ENCODE measurements at regions not wholly inside any gene's neighbourhood (a gene's known extent, or its start where the extent isn't known, plus 50 kb on each side); places are given as distances from the start of the nearest gene placed in this dataset.
"Not testable (repeated sequence)": the region's sequence is repeated elsewhere in the genome, so short reads cannot be mapped to it uniquely, and the experiment has no call there.

DNA sequence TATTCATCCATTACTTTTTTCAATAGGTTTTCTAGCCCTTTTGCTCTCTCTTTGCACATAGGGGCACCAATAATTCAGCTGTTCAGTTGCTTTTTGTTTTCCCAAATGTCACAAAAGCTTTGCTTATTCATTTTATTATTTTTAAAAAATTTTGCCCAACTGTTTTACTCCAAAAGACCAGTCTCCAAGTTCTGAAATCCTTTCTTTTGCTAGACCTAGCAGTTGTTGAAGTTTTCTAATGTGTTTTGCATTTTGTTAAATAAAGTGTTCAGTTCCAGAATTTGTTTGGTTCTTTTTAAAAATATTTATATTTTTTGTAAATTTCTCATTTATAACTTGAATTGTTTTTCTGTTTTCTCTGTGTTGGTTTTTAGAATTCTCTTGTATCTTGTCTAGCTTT lies 1227.3 kb downstream of the ROBO2 start:
- no peak for DNase-seq

DNA sequence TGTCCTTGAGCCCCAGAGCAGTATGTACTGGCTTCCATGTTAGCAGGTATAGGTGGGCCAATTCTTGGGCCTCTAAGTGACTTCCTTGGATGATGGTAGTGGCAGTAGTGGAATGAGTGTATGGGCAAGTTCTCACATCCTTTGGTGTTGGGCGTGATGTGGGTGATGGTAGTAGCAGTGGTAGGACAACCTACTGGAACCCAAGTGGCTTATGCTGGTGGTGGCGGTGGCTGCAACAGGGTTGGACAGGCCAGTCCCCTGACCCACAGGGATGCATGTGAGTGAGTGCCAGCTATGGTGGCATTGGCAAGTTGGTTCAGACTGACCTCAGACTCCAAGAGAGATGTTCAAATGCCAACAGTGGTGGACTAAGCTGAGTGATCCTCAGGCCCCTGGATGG lies 1228.2 kb downstream of the ROBO2 start:
- no peak for DNase-seq

DNA sequence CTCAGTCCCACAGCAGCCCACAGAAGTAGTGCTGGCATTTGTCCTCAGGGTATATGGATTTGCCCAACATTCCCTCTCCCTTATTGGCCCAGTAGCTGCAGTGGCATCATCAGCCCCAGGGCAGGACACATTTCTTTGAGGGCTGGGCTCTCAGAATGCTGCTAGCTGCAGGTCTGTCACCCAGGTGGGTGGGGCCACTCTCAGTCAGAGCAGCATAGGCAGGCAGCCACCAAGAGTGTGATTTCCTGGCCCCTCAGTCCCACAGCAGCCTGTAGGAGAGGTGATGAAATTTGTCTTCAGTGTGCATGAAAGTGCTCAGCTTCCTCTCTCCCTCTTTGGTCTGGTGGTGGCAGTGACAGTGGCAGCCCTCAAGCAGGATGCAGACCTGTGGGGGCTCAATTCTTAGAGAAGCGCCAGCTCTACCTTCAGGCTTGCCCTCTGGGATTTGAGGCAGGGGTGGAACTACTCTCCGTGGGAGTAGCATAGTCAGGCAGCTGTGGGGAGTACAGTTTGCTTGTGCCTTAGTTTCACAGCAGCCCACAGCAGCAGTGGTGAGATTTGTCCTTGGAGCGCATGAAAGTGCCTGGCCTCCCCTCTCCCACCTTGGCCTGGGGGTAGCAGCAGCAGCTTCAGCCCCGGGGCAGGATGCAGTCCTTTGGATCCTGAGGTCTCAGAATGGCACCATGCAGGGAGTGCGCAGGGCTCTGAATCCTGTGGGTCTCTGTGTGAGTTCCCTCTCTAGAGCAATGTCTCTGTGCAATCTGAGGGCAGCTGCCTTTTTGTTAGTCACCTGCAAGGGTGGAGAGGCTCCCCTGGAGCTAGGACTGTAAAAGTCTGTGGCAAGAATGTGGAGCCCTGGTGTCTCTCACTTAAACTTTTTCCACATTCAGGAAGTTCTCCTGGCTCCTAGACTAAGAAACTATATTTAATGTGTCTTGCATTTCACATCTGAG lies 1229.1 kb downstream of the ROBO2 start:
- no peak for DNase-seq

DNA sequence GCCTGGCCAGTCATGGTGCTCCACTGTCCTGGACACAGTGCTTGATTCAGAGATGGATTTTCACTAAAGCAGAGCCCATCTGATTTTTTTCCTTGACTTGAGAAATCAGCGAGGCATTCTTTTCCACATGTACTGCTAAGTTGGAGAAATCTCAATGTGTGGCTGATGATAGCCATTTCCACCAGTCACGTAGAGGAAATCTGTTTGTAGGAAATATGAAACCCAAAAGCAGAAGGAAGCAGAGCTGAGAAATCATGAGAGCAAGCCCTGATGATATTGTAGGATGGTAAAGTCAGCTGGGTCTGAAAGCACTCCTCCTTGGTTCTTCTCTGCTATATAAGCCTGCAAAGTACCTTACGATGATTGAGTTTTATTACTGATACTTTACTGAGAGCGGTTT lies 1233.4 kb downstream of the ROBO2 start:
- DNase-seq, result no peak

DNA sequence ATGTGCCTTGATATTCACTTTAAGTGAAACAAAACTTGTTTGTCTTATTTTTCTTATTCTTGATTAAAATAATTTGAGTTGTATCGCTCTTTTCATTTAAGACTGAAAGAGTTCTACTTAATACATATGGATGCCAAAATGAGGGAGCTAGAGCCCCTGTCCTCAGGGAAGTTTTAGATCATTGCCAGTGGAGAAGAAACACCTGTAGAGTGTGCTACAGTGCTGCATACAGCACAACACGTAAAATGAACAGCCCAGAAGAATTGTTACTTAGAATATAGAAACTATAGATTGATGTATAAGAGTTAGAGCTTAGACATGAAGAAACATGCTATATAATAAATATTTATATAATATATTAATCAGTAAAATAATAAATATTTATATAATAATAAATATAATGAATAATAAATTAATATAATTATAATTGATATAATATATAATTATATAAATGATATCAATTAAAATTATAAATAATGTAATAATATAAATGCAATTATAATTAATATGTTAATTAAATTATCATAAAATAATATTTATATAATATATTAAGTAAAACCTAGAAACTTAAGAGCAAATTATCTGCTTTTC lies 1234.7 kb downstream of the ROBO2 start:
- no peak for DNase-seq

DNA sequence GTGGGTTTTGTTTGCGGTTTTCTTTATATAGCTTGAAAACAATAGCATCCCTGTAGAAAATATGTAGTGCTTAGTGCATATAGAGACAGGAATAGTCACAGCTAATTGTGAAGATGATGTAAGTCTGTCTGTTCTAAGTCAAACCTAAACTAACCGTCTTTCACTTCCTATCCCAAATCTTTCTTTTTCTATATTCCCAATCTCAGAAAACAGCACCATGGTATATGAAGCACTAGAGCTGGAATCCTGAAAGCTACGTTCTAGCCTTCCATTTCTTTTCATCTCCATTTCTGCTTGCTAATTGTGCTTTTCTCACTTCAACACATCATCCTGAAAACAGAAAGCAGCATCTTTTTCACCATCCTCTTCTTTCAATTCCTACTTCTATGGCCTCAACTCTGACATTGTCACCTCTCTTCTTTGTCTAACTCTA lies 1235.5 kb downstream of the ROBO2 start:
- DNase-seq, result no peak

DNA sequence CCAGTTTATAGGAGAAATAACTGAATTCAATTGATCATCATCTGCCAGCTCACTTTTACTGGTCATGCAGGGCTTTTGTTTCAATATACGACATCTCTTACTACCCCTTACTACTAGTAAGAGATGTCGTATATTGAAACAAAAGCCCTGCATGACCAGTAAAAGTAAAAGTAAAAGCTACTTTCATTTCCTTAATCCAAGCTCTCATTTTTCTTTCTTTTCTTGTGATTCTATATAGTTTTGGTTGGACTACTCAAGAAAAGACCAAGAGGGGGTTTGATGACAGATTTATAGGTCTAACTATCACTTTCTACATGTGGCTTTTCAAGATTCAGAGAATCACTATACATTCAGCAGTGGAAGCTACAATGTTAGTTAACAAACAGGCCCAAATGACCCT lies 1237.3 kb downstream of the ROBO2 start:
- DNase-seq, result no peak

DNA sequence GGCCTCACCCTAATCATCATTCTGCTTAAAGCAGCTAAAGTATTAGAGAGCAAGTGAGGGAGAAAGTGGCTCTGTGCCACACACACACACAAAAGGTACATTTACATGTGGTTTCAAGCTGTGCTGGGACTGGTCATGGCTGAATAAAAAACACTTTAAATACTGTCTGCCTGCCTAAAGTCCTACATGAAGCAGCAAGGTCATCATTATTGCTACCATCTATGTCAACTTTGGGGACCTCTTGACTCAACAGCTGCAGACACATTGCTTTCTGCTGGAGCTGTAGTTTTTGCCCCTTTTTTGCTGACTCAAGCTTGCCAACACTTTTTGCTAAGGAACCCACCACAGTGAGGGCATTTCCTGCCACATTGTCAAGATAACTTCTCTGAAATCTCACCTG lies 1237.9 kb downstream of the ROBO2 start:
- DNase-seq, result no peak

DNA sequence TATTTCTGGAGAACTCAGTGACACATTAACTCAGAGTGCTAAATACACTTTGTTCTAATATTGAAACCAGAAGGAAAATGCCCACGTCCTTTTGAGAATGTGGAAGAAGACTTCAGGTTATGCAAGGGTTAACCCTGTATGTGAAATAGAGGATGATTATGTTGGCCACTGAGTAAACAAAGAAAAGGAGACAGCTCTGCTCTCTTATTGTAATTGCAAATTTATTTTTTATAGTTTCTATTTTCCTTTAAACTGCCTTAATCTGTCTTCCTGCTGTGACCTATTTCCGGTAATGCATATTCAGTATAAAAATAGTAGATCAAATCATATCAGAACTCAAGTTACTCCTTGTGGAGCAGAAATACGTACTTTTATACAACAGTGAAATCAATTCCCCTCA lies 1239.2 kb downstream of the ROBO2 start:
- DNase-seq, result no peak

DNA sequence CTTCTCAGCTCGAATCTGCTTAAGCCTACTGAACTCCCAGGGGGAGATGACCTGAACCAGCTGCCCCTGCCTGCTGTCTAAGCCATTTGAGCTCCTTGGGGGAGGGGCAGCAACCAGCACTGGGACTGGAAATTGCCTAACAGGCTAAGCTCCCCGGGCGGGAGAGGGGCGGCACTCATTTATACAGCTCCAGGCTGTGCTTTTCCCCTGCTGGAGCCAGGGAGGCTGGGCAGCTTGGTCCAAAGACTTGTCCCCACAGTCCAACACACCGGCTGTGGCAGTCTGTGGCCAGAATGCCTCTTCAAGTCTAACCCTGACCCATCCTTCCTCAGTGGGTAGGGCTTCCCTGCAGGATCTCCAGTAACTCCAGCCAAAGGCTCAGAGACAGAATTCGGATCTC lies 1241.5 kb downstream of the ROBO2 start:
- peak; percentile 51 to 63 for DNase-seq

DNA sequence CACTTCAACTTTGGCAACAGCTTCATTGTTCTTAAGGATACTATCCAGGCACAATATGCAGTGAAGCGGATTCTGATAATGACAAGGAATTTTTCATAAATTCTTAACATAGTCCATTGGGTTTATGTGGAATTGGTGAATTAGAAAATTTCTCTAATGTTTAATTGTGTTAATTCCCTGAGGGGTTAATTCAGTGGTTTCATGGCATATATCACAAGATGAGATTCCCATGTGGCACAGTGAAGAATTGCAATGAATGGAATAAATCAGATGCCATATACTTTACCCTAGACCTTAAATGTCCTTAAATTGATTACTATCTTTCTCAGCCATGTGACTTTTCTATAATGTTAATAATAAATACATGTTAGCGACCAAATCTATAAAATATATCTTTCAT lies 1244.1 kb downstream of the ROBO2 start:
- DNase-seq, result no peak

DNA sequence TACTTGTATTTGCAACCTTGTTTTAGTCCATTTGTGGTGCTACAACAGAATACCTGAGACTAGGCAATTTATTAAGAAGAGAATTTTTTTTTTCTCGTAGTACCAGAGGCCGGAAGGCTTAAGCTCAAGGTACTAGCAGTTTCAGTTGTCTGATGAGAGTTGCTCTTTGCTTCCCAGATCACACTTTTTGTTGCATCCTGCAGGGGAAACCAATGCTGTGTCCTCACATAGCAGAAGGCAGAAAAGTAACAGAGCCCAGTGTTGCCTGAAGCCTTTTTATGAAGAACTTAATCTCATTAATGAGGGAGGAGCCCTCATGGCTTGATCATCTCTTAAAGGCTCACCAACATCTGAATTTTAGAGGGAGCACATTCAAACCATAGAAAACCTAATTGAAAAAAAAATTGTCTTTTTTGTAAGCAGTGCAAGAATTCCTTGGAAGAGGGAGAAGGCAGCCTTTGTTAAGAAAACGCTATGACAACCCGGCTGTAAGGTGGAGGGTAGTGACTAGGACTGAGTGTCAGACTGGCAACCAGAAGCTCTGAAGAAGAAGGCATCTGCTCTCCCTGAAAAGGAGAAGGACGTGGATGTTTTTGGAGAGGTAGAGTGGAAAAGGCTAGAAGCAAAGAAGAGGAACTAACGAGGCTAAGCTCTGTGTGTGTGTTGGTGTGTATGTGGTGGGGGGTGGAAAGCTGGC lies 1245.3 kb downstream of the ROBO2 start:
- peak; percentile 5 to 23 for DNase-seq

DNA sequence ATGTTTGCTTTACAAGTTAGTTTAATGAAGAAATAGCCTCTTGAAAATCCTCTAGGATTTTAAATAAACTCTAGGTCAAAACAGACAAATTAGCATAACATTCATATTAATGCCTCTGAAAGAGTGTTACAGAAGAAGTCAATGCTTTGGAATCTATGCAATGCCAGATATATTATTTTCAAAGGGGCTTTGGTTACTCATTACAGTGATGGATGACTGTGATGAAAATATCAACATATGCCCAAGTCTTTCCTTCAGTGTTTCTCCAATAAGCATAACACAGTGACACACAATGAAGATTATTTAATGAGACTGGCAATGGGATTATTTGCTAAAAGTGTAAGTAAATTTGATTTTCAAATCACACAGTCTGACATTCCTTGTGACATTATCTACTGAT lies 1247.2 kb downstream of the ROBO2 start:
- DNase-seq, result no peak

DNA sequence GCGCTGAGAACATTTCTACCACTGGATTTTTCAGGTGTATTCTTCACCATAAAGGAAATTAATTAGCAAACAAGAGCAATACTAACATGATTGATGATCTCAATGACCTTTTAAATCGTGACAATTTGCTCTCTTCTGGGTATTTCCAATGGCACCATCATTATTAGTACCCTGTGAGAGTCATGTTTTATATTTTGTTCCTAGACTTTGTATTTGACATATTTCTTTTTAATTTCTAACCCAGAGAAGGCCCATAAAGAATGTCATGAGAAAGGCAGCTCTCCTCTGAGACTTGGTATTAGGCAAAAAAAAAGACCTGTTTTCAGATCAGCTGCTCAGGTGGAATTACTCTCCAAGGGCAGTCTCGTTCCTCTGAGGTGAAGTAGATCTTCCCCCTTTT lies 1253.4 kb downstream of the ROBO2 start:
- DNase-seq, result no peak

DNA sequence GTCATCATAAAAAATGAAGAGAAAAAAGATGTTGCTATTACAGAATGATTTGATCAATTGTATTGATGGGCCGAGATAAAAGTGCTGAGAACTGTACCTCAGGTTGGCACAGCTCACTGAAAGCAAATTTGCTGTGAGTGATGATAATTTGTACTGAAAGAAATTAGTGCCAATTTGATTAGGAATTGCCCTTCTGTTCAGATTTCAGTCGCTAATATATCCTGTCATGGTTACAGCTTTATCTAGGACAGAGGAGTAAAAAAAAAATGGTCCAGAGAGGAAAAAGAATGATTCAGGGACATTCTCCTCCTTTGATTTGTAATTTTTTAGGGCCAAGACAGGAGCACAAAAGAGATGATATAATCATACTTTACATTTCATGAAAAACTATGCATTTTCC lies 1264.2 kb downstream of the ROBO2 start:
- no peak for DNase-seq

DNA sequence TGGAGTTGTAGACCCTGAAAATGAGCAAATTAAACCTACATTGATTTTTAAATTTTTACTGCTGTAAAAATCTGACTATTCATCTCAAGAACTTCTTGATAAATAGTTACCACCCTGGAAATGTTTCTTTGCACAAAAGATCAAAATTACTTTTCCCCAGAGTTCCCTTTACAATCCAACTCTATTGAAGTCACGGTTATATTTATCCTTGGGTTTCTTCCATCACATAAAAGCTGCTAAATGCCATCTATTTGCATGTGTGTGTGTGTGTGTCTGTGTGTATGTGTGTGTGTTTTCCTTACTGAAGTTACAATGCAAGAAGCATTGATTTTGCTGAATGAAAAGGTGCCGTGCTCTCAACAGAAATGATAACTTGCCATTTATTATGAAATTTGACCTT lies 1273.0 kb downstream of the ROBO2 start:
- DNase-seq, result no peak

DNA sequence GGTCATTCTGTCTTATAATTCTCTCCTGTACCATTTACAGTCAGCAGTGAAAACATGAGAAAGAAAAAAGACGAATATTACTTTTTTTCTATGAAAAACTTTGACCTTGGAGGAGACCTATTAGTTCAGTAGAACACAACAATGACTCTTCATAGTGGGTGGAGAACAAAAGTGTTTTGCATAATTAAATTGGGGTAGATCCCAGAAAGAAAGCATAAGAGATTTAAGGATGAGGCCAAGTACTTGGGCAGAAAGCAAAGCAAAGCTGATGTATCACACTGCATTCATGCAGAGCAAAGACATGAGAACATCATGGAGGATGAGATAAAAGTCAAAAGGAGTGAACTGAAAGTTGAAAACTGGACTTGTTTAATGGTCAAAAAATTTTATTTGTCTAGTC lies 1273.4 kb downstream of the ROBO2 start:
- no peak for DNase-seq

DNA sequence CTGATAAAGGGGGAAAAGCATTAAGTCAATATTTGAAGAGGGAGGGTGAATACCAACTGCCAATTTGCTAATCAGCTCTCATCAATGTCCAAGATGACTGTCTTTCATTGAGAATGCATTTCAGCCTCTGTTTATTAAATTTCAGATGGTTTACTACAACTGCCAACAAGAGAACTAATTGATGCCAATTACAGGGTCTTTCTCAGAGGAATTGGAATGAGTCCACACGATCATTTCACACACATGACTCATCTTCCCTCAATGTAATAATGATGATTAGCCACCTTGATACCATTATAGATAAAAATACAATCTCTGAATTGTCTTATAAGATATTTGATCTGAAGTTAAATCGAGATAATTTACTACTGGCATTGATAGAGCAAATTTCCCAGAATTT lies 1274.4 kb downstream of the ROBO2 start:
- no peak for DNase-seq

DNA sequence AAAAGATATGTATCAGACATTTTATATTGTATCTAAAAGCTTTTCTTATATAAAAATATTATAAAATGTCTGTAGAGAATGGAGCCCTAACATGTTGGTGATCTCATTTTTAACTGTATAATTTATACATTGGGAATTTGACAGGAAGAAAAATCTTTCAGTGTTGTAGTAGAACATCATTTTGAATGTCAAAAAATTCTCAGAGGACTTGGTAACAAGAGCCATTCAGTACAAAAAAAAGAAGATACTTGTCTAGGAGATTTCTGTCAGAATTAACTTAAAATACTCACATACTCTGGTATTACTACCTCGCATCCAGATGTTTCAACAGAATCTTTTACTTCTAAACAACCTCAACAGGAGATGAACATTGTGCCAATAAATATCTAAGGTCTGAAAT lies 1277.9 kb downstream of the ROBO2 start:
- no peak for DNase-seq

DNA sequence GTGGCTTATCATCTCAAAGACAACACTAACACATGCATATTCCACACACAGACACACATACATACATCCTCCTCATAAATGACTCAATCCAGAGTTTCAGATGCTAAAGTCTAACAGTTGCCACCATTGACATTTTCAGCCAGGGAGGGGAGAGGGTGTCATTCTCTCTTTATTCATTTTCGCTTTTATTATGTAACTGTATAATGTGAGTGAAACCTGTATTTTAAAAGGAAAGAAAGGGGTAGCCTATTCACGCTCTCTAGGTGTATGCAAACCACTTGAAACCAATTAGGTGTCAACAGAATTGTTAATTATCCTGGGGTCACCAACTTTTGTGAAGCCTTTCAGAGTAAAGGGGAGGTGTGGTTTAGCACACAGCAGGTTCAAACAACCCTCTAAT lies 1282.9 kb downstream of the ROBO2 start:
- no peak for DNase-seq

DNA sequence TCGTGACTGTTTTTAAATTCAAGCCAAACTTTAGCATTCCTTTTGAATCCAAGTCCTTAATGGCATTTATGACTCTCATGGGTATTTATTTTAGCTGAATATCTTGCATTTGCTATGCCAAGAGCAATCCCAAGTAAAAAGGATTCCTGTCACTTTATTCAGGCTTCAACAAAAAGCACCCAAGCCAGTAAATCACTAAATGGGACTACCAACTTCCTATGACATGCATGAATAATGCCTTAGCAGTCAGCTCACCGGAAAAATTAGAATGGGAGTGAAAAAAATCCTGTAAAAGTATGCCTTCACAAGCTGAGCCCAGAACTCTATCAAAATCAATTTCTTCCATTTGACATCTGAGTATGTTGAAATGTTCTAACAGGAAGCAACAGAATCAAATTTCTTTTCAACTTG lies 1297.9 kb downstream of the ROBO2 start:
- DNase-seq, result no peak

DNA sequence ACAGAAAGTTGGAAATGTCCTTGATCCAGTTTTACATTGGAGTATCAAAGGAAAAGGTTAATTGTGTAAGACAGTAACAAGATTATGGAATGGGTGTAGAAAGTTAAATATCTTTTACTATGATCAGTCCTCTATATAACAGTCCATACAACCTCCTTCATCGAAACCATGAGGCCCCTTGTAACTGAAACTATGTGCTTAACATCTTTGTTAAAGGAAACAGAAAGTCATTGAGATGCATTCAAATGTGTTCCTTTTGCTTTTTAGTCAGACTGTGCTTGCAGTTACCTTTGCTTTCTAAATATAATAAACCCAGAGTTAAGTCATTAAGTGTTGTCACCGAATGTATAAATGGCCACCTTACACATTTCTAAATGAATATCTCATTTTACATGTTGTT lies 1298.5 kb downstream of the ROBO2 start:
- DNase-seq, result no peak

DNA sequence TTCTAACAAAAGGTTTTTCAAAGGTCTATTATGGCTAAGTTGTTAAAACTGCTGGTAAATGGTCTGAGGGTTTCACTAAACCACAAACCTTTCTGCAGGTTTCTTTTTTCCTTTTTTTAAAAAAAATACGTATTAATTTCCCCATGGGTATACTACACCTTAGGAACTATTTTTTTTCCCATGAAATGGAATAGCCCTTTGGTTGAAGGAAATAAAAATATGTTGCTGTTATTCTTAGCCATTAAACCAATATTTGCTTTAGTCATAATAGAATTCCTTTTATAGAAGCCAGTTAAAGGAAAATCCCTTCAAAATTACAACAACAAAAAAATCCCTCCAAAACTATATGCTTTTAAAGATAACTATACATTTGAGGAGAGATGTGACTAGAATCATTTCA lies 1303.3 kb downstream of the ROBO2 start:
- no peak for DNase-seq

DNA sequence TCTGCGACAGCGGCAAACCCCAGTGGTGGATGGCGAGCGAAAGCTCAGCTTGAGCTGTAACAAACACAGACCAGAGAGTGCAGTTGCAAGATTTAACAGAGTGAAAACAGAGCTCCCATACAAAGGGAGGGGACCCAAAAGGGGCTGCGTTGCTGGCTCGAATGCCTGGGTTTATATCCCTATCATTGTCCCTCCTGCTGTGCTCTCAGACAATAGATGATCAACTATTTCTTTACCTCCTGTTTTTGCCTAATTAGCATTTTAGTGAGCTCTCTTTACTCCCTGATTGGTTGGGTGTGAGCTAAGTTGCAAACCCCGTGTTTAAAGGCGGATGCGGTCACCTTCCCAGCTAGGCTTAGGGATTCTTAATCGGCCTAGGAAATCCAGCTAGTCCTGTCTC lies 1304.4 kb downstream of the ROBO2 start:
- DNase-seq, result not testable (repeated sequence)

Data from NCI-H524 (cell line).